ENCODE measurements at regions not wholly inside any gene's neighbourhood (a gene's known extent, or its start where the extent isn't known, plus 50 kb on each side); places are given as distances from the start of the nearest gene placed in this dataset.

DNA sequence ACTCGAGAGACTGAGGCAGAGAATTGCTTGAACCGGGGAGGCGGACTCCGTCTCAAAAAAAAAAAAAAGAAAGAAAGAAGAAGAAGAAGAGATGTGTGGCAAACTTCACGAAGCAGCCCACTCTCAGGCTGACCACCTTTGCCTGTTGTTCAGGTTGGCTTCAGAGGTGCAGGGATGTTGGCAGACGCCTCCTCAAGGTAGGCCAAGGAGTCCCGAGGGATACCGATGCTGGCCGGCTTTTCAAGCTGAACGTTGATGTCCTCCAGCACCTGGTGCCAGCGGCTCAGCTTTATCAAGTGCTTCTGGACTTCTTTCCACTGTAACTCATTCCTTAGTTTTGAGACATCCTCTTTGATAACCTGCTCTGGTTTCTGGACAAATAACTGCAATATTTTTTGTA, 243.8 kb upstream of the ADGRL2 start:
- Mint-ChIP-seq H3K4me3 (ENCODE audit: low read depth, unreplicated experiment) (no peak overlapping the region), H3K36me3 (ENCODE audit: insufficient read depth, unreplicated experiment) (no peaks in the 10 kb centered on the region), H3K27ac (ENCODE audit: unreplicated experiment) (no peak overlapping the region), H3K27me3 (ENCODE audit: unreplicated experiment) (no peaks in the 10 kb centered on the region), H3K9me3 (ENCODE audit: low read depth, unreplicated experiment) (no peaks in the 10 kb centered on the region), H3K4me1 (ENCODE audit: low read depth, unreplicated experiment) (no peaks in the 10 kb centered on the region)
- intact Hi-C loops (cut with micrococcal nuclease; ENCODE audit: unreplicated experiment): no loop called here
- CTCF ChIA-PET: no interaction called here
- no peak for DNase-seq
- BruUV-seq (replicated peaks): no TSS peak
- TF ChIP-seq, protein P1, sequence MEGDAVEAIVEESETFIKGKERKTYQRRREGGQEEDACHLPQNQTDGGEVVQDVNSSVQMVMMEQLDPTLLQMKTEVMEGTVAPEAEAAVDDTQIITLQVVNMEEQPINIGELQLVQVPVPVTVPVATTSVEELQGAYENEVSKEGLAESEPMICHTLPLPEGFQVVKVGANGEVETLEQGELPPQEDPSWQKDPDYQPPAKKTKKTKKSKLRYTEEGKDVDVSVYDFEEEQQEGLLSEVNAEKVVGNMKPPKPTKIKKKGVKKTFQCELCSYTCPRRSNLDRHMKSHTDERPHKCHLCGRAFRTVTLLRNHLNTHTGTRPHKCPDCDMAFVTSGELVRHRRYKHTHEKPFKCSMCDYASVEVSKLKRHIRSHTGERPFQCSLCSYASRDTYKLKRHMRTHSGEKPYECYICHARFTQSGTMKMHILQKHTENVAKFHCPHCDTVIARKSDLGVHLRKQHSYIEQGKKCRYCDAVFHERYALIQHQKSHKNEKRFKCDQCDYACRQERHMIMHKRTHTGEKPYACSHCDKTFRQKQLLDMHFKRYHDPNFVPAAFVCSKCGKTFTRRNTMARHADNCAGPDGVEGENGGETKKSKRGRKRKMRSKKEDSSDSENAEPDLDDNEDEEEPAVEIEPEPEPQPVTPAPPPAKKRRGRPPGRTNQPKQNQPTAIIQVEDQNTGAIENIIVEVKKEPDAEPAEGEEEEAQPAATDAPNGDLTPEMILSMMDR (IDR thresholded peaks at IDR 0.05; ENCODE audit: unreplicated experiment): no peak

DNA sequence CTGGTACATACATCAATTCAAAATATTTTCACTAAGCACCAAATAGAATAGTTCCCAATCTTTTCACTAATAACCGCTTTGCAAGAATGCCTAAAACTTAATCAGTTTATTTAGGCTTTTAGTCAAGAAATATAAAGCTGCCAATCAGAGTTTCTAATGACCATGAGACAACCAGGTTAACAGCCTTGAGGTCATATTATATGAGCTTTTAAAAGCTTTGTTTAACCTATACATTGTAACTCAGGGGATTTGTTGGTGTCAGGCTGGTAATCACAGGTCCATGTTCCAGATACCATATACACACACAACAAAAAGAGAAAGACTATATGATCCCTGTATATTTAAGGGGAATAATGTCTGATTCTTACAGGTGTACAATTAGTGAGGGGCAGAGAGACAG, 246.2 kb upstream of the ADGRL2 start:
- Mint-ChIP-seq H3K27me3 (ENCODE audit: unreplicated experiment) (no peaks in the 10 kb centered on the region), H3K36me3 (ENCODE audit: insufficient read depth, unreplicated experiment) (peaks cover 5% of the 10 kb centered on the region), H3K9me3 (ENCODE audit: low read depth, unreplicated experiment) (no peaks in the 10 kb centered on the region), H3K4me1 (ENCODE audit: low read depth, unreplicated experiment) (peaks cover 16% of the 10 kb centered on the region), H3K27ac (ENCODE audit: unreplicated experiment) (no peak overlapping the region), H3K4me3 (ENCODE audit: low read depth, unreplicated experiment) (no peak overlapping the region)
- no peak for DNase-seq
- TF ChIP-seq, protein P1 (IDR thresholded peaks at IDR 0.05; ENCODE audit: unreplicated experiment): no peak
- intact Hi-C loops (cut with micrococcal nuclease; ENCODE audit: unreplicated experiment): no loop called here
- BruUV-seq (replicated peaks): no TSS peak
- CTCF ChIA-PET: no interaction called here

DNA sequence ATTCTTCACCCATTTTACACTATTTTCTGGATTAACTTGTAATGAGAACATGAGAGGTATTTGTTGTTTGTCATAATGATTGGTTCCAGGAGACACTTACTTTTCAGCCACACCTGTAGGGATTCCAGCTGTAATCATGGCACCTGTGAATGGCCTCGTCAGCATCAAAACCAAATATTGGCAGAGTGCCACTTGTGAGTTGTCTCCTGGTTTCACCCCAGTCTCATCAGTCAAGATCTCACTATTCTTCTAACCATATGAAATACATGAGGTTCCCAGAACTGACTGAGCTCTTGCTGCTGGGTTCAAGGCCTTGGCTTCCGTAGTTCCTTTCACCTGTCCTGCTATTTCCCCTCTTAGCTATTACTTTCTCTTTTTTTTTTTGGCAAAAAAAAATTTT, 246.6 kb upstream of the ADGRL2 start:
- Mint-ChIP-seq H3K4me3 (ENCODE audit: low read depth, unreplicated experiment) (no peak overlapping the region), H3K27me3 (ENCODE audit: unreplicated experiment) (no peaks in the 10 kb centered on the region), H3K36me3 (ENCODE audit: insufficient read depth, unreplicated experiment) (peaks cover 5% of the 10 kb centered on the region), H3K4me1 (ENCODE audit: low read depth, unreplicated experiment) (peaks cover 20% of the 10 kb centered on the region), H3K27ac (ENCODE audit: unreplicated experiment) (no peak overlapping the region), H3K9me3 (ENCODE audit: low read depth, unreplicated experiment) (no peaks in the 10 kb centered on the region)
- intact Hi-C loops (cut with micrococcal nuclease; ENCODE audit: unreplicated experiment): no loop called here
- no TSS peak for BruUV-seq (replicated peaks)
- DNase-seq: no peak
- CTCF ChIA-PET: no interaction called here
- TF ChIP-seq, protein P1 (IDR thresholded peaks at IDR 0.05; ENCODE audit: unreplicated experiment): no peak

DNA sequence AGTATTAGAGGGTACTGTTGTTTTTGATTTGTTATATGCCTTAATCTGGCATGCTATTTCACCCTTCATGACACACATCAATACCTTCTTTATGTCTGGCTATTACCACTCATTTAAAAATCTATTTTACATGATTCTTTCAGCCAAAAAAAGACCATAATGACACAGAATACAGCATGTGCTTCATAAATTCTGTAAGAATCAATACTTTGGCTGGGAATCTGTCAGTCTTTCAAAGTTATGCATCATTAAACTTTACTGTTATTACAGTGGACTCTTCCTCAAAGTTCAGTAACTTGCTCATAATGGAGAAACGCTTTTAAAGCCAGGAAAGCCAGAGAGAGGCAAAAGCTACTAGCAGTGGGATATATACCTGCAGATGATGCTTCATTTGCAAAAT, 247.2 kb upstream of the ADGRL2 start:
- H3K27me3 Mint-ChIP-seq (ENCODE audit: unreplicated experiment): no peaks in the 10 kb centered on the region
- intact Hi-C loops (cut with micrococcal nuclease; ENCODE audit: unreplicated experiment): no loop called here
- no peak overlapping the region for H3K27ac Mint-ChIP-seq (ENCODE audit: unreplicated experiment)
- CTCF ChIA-PET: no interaction called here
- H3K4me1 Mint-ChIP-seq (ENCODE audit: low read depth, unreplicated experiment): peaks cover 25% of the 10 kb centered on the region
- no TSS peak for BruUV-seq (replicated peaks)
- peaks cover 5% of the 10 kb centered on the region for H3K36me3 Mint-ChIP-seq (ENCODE audit: insufficient read depth, unreplicated experiment)
- DNase-seq: no peak
- H3K4me3 Mint-ChIP-seq (ENCODE audit: low read depth, unreplicated experiment): no peak overlapping the region
- H3K9me3 Mint-ChIP-seq (ENCODE audit: low read depth, unreplicated experiment): no peaks in the 10 kb centered on the region
- TF ChIP-seq, protein P1 (IDR thresholded peaks at IDR 0.05; ENCODE audit: unreplicated experiment): no peak
